ENCODE measurements at regions not wholly inside any gene's neighbourhood (a gene's known extent, or its start where the extent isn't known, plus 50 kb on each side); places are given as distances from the start of the nearest gene placed in this dataset.

DNA sequence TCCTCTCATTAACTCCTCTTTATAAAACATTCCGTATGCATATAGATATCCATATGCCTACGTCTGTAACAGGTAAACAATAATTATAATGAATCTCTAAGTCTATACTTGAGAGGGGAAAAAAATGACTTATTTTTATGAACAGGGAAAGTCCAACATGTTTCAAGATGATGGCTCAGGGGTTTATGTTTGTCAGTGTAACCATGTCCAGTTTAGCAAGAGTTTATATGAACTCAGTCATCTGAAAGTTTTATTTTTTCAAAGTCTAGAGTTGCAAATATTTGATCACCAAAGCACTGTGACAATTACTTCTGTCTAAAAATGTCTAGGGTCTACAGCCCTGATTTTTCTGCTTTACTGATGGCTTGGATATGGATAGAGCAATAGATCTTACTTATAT is 559.4 kb upstream of the KCNMB2 start:
- Histone ChIP-seq H4K20me1 (replicated peaks; ENCODE audit: control insufficient read depth, extremely low read depth, insufficient read depth, low read length) (no peaks in the 10 kb centered on the region), H2AFZ (ENCODE audit: low read depth, low read length) (no peak overlapping the region), H3K4me1 (ENCODE audit: control insufficient read depth, extremely low read depth, insufficient read depth, low read length) (peaks cover 7% of the 10 kb centered on the region), H3K4me3 (replicated peaks in 1 of 3; ENCODE audit: insufficient read depth in 1 of 3, low read depth in 1 of 3, low read length in 3 of 3) (no peak overlapping the region), H3K9me1 (replicated peaks; ENCODE audit: control insufficient read depth, extremely low read depth, insufficient read depth, low read length) (no peaks in the 10 kb centered on the region), H3K9me3 (replicated peaks; ENCODE audit: control insufficient read depth, insufficient read depth, low read length) (no peaks in the 10 kb centered on the region), H3K4me2 (ENCODE audit: insufficient read depth, low read length) (no peak overlapping the region), H3K36me3 (ENCODE audit: control insufficient read depth in 2 of 2, extremely low read depth in 1 of 2, insufficient read depth in 2 of 2, low read length in 2 of 2) (no peaks in the 10 kb centered on the region), H3K9ac (replicated peaks; ENCODE audit: extremely low read depth, insufficient read depth, low read length) (no peak overlapping the region), H3K27ac (ENCODE audit: insufficient read depth, low read depth, low read length) (no peak overlapping the region), H3K27me3 (ENCODE audit: control insufficient read depth in 2 of 2, insufficient read depth in 2 of 2, low read length in 2 of 2) (no peaks in the 10 kb centered on the region), H3K79me2 (ENCODE audit: control insufficient read depth, insufficient read depth, low read length) (no peaks in the 10 kb centered on the region)
- no peak for DNase-seq (ENCODE audit: low read depth, low spot score)
- intact Hi-C loops (cut with micrococcal nuclease) (no loop called here), dilution Hi-C loops (cut with MboI; ENCODE audit: extremely low pct_ligation_motif_present, low sequenced_read_pairs) (no loop called here)
- ChIA-PET POLR2A (no interaction called here), CTCF (no interaction called here)
- TF ChIP-seq MAX (IDR thresholded peaks at IDR 0.05; ENCODE audit: insufficient read depth, insufficient read length) = no peak
- TF ChIP-seq EZH2 (IDR thresholded peaks at IDR 0.05; ENCODE audit: borderline replicate concordance, low read depth, low read length, severe bottlenecking) = no peak
- no peak for TF ChIP-seq POLR2AphosphoS5 (IDR thresholded peaks at IDR 0.05; ENCODE audit: insufficient read depth, low read depth, low read length)
- no peak for TF ChIP-seq JUN (IDR thresholded peaks at IDR 0.05; ENCODE audit: borderline replicate concordance, insufficient read depth, insufficient read length, low read depth)
- TF ChIP-seq FOS (IDR thresholded peaks at IDR 0.05; ENCODE audit: borderline replicate concordance, insufficient read depth, low read length) = no peak
- TF ChIP-seq MYC (IDR thresholded peaks at IDR 0.05; ENCODE audit: low read depth, low read length) = no peak
- no peak for TF ChIP-seq POLR2A (IDR thresholded peaks at IDR 0.05; ENCODE audit: low read depth, low read length)
- no peak for TF ChIP-seq CTCF (IDR thresholded peaks at IDR 0.05; ENCODE audit: extremely low read depth in 1 of 2, insufficient read depth in 1 of 2, low read depth in 1 of 2, low read length in 2 of 2)
- TF ChIP-seq GATA2 (IDR thresholded peaks at IDR 0.05; ENCODE audit: insufficient read depth, insufficient read length, low read depth, low read length) = no peak
- no peak for FAIRE-seq
- BruUV-seq (replicated peaks) = no TSS peak
